Mesenchymal stem cell (in vitro differentiated cells and primary cell): ENCODE measurements at regions not wholly inside any gene's neighbourhood (a gene's known extent, or its start where the extent isn't known, plus 50 kb on each side); places are given as distances from the start of the nearest gene placed in this dataset.

Experiments
- DNase-seq: peaks from one replicate; pipeline ENCODE4 v3.0.0-alpha.2; 2013
- H2AFZ ChIP-seq: one replicate; pipeline ENCODE4 v1.6.1; 2013; ENCODE audit warnings: low read depth, mild to moderate bottlenecking, control low read depth, inconsistent platforms, low read length, moderate library complexity
- H2AK5ac ChIP-seq: 2 replicates; pipeline ENCODE4 v1.6.1; 2013; ENCODE audit warnings: low read length, moderate library complexity, mild to moderate bottlenecking, inconsistent platforms; ENCODE audit not compliant: severe bottlenecking
- H2BK120ac ChIP-seq: one replicate; pipeline ENCODE4 v1.6.1; 2013; ENCODE audit warnings: low read depth, mild to moderate bottlenecking, inconsistent platforms, low read length, moderate library complexity
- H2BK12ac ChIP-seq, 2 experiments: one replicate each; pipeline ENCODE4 v1.6.1; 2013; ENCODE audit warnings: inconsistent platforms in 2 of 2, low read length in 2 of 2, mild to moderate bottlenecking in 2 of 2, moderate library complexity in 2 of 2, control low read depth in 1 of 2
- H2BK15ac ChIP-seq: one replicate; pipeline ENCODE4 v1.6.1; 2013; ENCODE audit warnings: mild to moderate bottlenecking, low read depth, inconsistent platforms; ENCODE audit not compliant: poor library complexity, severe bottlenecking
- H2BK5ac ChIP-seq: 2 replicates; pipeline ENCODE4 v1.6.1; 2013; ENCODE audit warnings: low read depth, mild to moderate bottlenecking, low read length, control low read depth, inconsistent platforms; ENCODE audit not compliant: poor library complexity, severe bottlenecking
- H3K14ac ChIP-seq, 2 experiments: one replicate each; pipeline ENCODE4 v1.6.1; 2013; ENCODE audit warnings: inconsistent platforms in 2 of 2, low read length in 2 of 2, control low read depth in 1 of 2, mild to moderate bottlenecking in 1 of 2, moderate library complexity in 1 of 2
- H3K18ac ChIP-seq, 2 experiments: one replicate each; pipeline ENCODE4 v1.6.1; 2013; ENCODE audit warnings: inconsistent platforms in 2 of 2, low read length in 2 of 2, control low read depth in 1 of 2, low read depth in 1 of 2, mild to moderate bottlenecking in 1 of 2
- H3K23ac ChIP-seq, 2 experiments: one replicate each; pipeline ENCODE4 v1.6.1; 2013; ENCODE audit warnings: inconsistent platforms in 2 of 2, low read length in 2 of 2, mild to moderate bottlenecking in 2 of 2, moderate library complexity in 2 of 2, control low read depth in 1 of 2
- H3K27ac ChIP-seq: 2 replicates; pipeline ENCODE4 v1.5.1; 2013; ENCODE audit warnings: mild to moderate bottlenecking, moderate library complexity, low read length, control low read depth, inconsistent platforms; ENCODE audit not compliant: poor library complexity, severe bottlenecking
- H3K27me3 ChIP-seq, 2 experiments: 2 replicates each; pipeline versions ENCODE4 v1.6.1 to v1.7.0; 2013; ENCODE audit warnings: low read length in 2 of 2, mild to moderate bottlenecking in 2 of 2, moderate library complexity in 2 of 2, control low read depth in 1 of 2, inconsistent platforms in 1 of 2; ENCODE audit not compliant: control insufficient read depth in 1 of 2, insufficient read depth in 1 of 2
- H3K36me3 ChIP-seq, 2 experiments: 2 replicates each; pipeline versions ENCODE4 v1.6.1 to v1.7.0; 2013; ENCODE audit warnings: low read length in 2 of 2, control low read depth in 1 of 2, inconsistent platforms in 1 of 2, low read depth in 1 of 2, mild to moderate bottlenecking in 1 of 2; ENCODE audit not compliant: insufficient read depth in 2 of 2, control insufficient read depth in 1 of 2
- H3K4ac ChIP-seq, 2 experiments: one replicate each; pipeline ENCODE4 v1.6.1; 2013; ENCODE audit warnings: inconsistent platforms in 2 of 2, low read length in 2 of 2, mild to moderate bottlenecking in 2 of 2, moderate library complexity in 2 of 2, control low read depth in 1 of 2, low read depth in 1 of 2
- H3K4me1 ChIP-seq: 2 replicates; pipeline ENCODE4 v1.6.1; 2013; ENCODE audit warnings: low read depth, low read length, control low read depth; ENCODE audit not compliant: control insufficient read depth, insufficient read depth
- H3K4me2 ChIP-seq: 2 replicates; pipeline ENCODE4 v1.6.1; 2013; ENCODE audit warnings: low read length, mild to moderate bottlenecking, inconsistent platforms; ENCODE audit not compliant: poor library complexity, severe bottlenecking
- H3K4me3 ChIP-seq, 2 experiments: 2 replicates each; pipeline versions ENCODE4 v1.5.1 to v1.7.0; 2013; ENCODE audit warnings: low read length in 2 of 2, mild to moderate bottlenecking in 2 of 2, control low read depth in 1 of 2, low read depth in 1 of 2; ENCODE audit not compliant: insufficient read depth in 1 of 2
- H3K79me1 ChIP-seq: replicated peaks from 2 replicates; pipeline ENCODE4 v1.6.1; 2013; ENCODE audit warnings: mild to moderate bottlenecking, control low read depth, low read length, inconsistent platforms; ENCODE audit not compliant: poor library complexity, severe bottlenecking
- H3K9ac ChIP-seq: 2 replicates; pipeline ENCODE4 v1.7.0; 2013; ENCODE audit warnings: mild to moderate bottlenecking, low read length, moderate library complexity
- H3K9me3 ChIP-seq: 2 replicates; pipeline ENCODE4 v1.7.0; 2013; ENCODE audit warnings: mild to moderate bottlenecking, low read length; ENCODE audit not compliant: control insufficient read depth
- H4K8ac ChIP-seq: one replicate; pipeline ENCODE4 v1.6.1; 2013; ENCODE audit warnings: inconsistent platforms, mild to moderate bottlenecking, low read length, moderate library complexity
- H4K91ac ChIP-seq: one replicate; pipeline ENCODE4 v1.6.1; 2013; ENCODE audit warnings: mild to moderate bottlenecking, low read length, inconsistent platforms
- WGBS: methylation state at CpG from one replicate; pipeline ENCODE4 v1.1.7; 2013; ENCODE audit warnings: mixed read lengths; 5-methylcytosine and 5-hydroxymethylcytosine counted together

DNA sequence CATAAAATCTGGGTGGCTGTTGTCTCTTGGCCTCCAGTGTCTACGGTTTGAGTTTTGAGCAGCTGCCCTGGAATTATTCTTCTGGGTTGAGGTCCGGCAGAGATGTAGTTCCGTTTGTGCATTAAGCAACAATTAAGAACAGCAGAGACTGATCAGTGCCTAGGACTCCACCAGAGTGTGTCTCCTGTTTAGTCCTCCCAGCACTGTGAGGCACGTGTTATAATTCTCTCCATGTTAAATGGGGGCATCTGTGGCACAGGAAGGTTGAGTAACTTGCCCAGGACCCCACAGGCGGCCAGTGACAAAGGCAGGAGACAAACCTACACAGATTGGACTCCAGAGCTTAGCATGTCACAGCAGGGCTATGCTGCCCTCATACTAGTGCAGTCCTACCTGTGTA, 225.1 kb downstream of the CBLN1 start:
- Histone ChIP-seq H3K79me1 (no peaks in the 10 kb centered on the region), H3K36me3 (no peaks in the 10 kb centered on the region), H3K27me3 (peaks cover 0 to 10% of the 10 kb centered on the region in 2 experiments), H3K9ac (no peak overlapping the region), H2AFZ (no peak overlapping the region), H3K4ac (no peak overlapping the region), H3K14ac (no peak overlapping the region), H3K9me3 (no peaks in the 10 kb centered on the region), H2BK12ac (no peak overlapping the region), H4K91ac (no peak overlapping the region), H3K4me3 (no peak overlapping the region), H3K4me1 (no peaks in the 10 kb centered on the region), H3K27ac (no peak overlapping the region), H4K8ac (no peak overlapping the region), H2BK5ac (no peak overlapping the region), H3K18ac (no peak overlapping the region), H3K23ac (no peak overlapping the region), H3K4me2 (no peak overlapping the region), H2AK5ac (no peak overlapping the region), H2BK15ac (no peak overlapping the region), H2BK120ac (no peak overlapping the region)
- 67% methylated on average over 5 of the region's 5 CpGs for WGBS
- no peak for DNase-seq

DNA sequence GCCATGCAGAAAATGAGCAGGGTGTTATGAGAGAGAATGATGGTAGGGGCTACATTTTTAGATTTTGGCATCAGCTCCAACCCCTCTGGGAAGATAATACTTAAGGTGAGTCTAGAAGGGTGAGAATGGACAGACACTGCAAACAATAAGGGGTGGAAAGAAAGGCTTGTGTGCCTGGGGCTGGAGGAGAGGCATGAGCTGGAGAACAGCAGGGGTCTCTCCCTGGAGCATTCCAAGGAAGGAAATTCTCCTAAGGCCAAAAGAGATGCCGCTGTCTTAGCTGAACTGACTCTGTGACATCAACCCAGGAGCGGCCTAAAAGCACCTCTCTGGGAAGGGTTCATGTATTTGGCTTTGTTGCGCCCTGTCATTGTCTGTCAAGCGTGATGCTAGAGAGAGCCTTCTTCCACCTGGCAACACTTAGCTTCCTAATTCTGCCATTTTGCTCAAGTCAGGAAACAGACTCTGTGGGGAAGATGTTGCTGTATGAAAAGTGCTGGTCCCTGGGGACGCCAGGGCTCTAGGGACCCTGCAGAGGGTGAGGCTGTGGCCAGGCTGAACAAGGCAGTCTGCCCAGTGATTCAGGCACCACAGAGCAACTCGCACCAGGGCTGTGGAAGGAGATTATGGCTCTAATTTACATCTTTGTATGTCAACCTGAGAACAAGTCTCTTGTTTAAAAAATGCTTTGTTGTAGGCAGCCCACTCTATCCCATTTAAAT, 225.7 kb downstream of the CBLN1 start:
- whole genome bisulfite sequencing = 65% methylated on average over 3 of the region's 6 CpGs

DNA sequence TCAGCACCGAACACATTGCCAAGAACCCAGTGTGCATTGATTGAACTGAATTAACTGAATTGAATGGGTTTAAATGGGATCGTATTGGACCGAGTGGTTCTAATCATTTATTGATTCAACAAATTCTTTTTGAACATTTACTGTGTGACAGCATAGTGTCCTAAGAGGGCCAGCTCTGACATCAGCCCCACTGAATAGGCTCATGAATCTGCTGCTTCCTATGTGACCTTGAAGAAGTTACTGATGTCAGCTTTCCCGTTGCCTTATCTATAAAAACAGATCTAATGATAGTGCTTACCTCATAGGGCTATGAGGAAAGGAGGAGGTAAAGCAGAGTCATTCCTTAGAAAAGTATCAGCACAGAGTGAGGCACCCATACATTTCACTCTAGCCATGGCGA, 226.3 kb downstream of the CBLN1 start:
- Histone ChIP-seq H3K4me1 (no peaks in the 10 kb centered on the region), H4K8ac (no peak overlapping the region), H3K79me1 (no peaks in the 10 kb centered on the region), H3K23ac (no peak overlapping the region), H4K91ac (no peak overlapping the region), H2BK5ac (no peak overlapping the region), H2BK15ac (no peak overlapping the region), H2BK120ac (no peak overlapping the region), H3K4me3 (no peak overlapping the region), H3K27ac (no peak overlapping the region), H2AFZ (no peak overlapping the region), H3K14ac (no peak overlapping the region), H3K9ac (no peak overlapping the region), H3K4me2 (no peak overlapping the region), H3K36me3 (no peaks in the 10 kb centered on the region), H2BK12ac (no peak overlapping the region), H3K27me3 (peaks cover 0 to 5% of the 10 kb centered on the region in 2 experiments), H3K9me3 (no peaks in the 10 kb centered on the region), H3K4ac (no peak overlapping the region), H3K18ac (no peak overlapping the region), H2AK5ac (no peak overlapping the region)
- DNase-seq = no peak
- 80% methylated on average over 4 of the region's 5 CpGs for WGBS

More for the DNA sequence above, 225.7 kb downstream of the CBLN1 start:
- Histone ChIP-seq H3K4me1 (no peaks in the 10 kb centered on the region), H3K18ac (no peak overlapping the region), H2AK5ac (no peak overlapping the region), H4K91ac (no peak overlapping the region), H3K4me3 (no peak overlapping the region), H2AFZ (no peak overlapping the region), H3K23ac (no peak overlapping the region), H3K4me2 (no peak overlapping the region), H2BK5ac (no peak overlapping the region), H3K9ac (no peak overlapping the region), H3K27me3 (peaks cover 0 to 6% of the 10 kb centered on the region in 2 experiments), H3K4ac (no peak overlapping the region), H2BK15ac (no peak overlapping the region), H2BK120ac (no peak overlapping the region), H3K27ac (no peak overlapping the region), H2BK12ac (no peak overlapping the region), H3K36me3 (no peaks in the 10 kb centered on the region), H3K9me3 (no peaks in the 10 kb centered on the region), H3K14ac (no peak overlapping the region), H3K79me1 (no peaks in the 10 kb centered on the region), H4K8ac (no peak overlapping the region)
- DNase-seq = no peak

DNA sequence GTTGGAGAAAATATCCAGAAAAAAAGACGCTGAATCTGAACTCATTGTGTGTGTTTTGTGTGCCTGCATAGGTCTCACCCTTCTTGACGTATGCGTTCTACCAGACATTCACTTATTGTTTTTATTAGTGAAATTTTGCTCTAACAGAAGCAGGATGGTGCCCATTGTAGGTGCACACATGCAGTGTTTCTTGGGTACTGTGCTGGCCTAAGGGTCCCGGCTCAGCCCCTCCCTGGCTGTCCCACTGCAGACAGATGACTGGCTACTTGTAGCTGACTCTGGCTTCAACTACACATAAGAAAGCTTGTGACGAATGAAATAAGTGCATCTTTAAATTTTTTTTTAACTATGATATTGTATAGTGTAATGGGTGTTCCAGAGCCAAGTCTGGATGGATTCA, 227.0 kb downstream of the CBLN1 start:
- DNase-seq = no peak
- H4K91ac ChIP-seq = no peak overlapping the region
- H3K27ac ChIP-seq = no peak overlapping the region
- H2BK12ac ChIP-seq = no peak overlapping the region
- peaks cover 0 to 5% of the 10 kb centered on the region in 2 experiments for H3K27me3 ChIP-seq
- no peak overlapping the region for H3K9ac ChIP-seq
- H3K4ac ChIP-seq = no peak overlapping the region
- no peak overlapping the region for H3K23ac ChIP-seq
- no peaks in the 10 kb centered on the region for H3K4me1 ChIP-seq
- no peak overlapping the region for H2AK5ac ChIP-seq
- no peak overlapping the region for H2BK15ac ChIP-seq
- no peaks in the 10 kb centered on the region for H3K9me3 ChIP-seq
- H3K18ac ChIP-seq = no peak overlapping the region
- 88% methylated on average over 4 of the region's 5 CpGs for whole genome bisulfite sequencing
- no peak overlapping the region for H2AFZ ChIP-seq
- no peak overlapping the region for H3K4me3 ChIP-seq
- no peak overlapping the region for H3K4me2 ChIP-seq
- no peaks in the 10 kb centered on the region for H3K79me1 ChIP-seq
- H3K36me3 ChIP-seq = no peaks in the 10 kb centered on the region
- H4K8ac ChIP-seq = no peak overlapping the region
- H2BK120ac ChIP-seq = no peak overlapping the region
- no peak overlapping the region for H3K14ac ChIP-seq
- no peak overlapping the region for H2BK5ac ChIP-seq
